ENCODE measurements at regions not wholly inside any gene's neighbourhood (a gene's known extent, or its start where the extent isn't known, plus 50 kb on each side); places are given as distances from the start of the nearest gene placed in this dataset.
"Not testable (repeated sequence)": the region's sequence is repeated elsewhere in the genome, so short reads cannot be mapped to it uniquely, and the experiment has no call there.

DNA sequence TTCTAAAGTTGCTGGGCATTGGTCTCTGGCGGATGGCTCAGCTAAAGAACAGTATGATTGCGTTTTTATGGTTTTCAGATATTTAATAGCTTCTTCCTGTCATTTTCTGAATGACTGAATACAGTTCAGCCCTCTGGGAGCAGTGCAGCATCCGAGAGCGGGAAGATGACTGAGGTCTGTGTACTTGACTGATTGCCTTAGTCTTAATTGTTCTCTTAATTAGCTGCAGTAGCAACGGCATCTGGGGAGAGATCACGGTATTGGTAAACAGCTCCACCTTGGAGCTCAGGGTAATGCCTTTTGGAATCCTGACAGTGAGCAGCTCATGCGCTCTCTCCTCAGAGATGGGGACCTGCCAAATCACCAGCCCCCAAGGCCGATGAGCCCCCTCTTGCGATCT, 481.4 kb upstream of the SPRED2 start:
- TF ChIP-seq, protein P1, sequence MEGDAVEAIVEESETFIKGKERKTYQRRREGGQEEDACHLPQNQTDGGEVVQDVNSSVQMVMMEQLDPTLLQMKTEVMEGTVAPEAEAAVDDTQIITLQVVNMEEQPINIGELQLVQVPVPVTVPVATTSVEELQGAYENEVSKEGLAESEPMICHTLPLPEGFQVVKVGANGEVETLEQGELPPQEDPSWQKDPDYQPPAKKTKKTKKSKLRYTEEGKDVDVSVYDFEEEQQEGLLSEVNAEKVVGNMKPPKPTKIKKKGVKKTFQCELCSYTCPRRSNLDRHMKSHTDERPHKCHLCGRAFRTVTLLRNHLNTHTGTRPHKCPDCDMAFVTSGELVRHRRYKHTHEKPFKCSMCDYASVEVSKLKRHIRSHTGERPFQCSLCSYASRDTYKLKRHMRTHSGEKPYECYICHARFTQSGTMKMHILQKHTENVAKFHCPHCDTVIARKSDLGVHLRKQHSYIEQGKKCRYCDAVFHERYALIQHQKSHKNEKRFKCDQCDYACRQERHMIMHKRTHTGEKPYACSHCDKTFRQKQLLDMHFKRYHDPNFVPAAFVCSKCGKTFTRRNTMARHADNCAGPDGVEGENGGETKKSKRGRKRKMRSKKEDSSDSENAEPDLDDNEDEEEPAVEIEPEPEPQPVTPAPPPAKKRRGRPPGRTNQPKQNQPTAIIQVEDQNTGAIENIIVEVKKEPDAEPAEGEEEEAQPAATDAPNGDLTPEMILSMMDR (IDR thresholded peaks at IDR 0.05) = no peak
- TF ChIP-seq POLR2A (IDR thresholded peaks at IDR 0.05) = no peak
- intact Hi-C loops (cut with DNase I; ENCODE audit: low total_unique reads) = no loop called here
- Histone ChIP-seq H3K27me3 (no peaks in the 10 kb centered on the region), H3K4me3 (no peak overlapping the region), H3K9me3 (no peaks in the 10 kb centered on the region), H3K36me3 (no peaks in the 10 kb centered on the region), H3K4me1 (peaks cover 0 to 3% of the 10 kb centered on the region in 2 donors), H3K27ac (no peak overlapping the region)
- DNase-seq = no peak

DNA sequence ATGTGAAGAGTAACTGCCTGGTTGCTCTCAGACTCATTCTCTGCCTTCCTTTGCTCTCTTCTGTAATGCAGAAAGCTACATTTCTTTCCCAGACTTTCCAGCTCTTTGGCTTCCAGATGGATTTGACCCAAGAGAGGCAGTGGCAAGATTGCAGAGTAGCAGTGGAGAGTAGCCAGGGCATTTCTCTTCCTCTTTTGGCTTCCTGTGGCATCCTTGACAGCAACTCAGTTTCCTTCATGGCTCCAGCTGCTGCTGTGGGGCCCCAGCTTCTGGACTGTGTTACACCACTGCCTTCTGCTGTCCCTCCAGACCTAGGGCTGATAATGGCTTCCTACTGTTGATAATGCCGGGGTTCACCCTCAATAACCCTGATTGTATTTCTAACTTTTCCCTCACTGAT, 469.4 kb upstream of the SPRED2 start:
- H3K27me3 ChIP-seq = no peaks in the 10 kb centered on the region
- intact Hi-C loops (cut with DNase I; ENCODE audit: low total_unique reads) = no loop called here

DNA sequence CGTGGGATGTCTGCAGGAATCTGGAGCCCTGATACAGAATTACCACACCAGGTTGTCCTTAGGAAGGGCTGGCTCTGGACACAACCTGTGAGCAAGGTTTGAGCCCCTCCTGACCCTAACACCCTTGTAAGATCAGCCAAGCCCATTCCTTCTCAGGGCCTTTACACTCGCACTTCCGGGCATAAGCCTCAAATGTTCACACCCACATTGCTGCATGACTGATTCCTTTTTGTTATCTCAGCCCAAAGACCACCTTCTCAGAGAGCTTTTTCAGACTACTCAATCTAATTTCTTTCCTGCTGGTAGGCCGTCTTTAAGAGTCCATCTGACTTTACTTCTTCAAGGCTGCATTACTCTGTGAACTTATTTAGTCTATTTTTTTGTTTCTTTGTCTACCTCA, 464.0 kb upstream of the SPRED2 start:
- H3K36me3 ChIP-seq = no peaks in the 10 kb centered on the region
- no peaks in the 10 kb centered on the region for H3K4me1 ChIP-seq
- TF ChIP-seq POLR2A (IDR thresholded peaks at IDR 0.05) = no peak
- TF ChIP-seq, protein P1 (IDR thresholded peaks at IDR 0.05) = no peak
- H3K9me3 ChIP-seq = no peaks in the 10 kb centered on the region
- no peak for DNase-seq
- H3K4me3 ChIP-seq = no peak overlapping the region
- H3K27ac ChIP-seq = no peak overlapping the region
- intact Hi-C loops (cut with DNase I; ENCODE audit: low total_unique reads) = no loop called here
- no peaks in the 10 kb centered on the region for H3K27me3 ChIP-seq

More for the DNA sequence above, 469.4 kb upstream of the SPRED2 start:
- Histone ChIP-seq H3K36me3 (no peaks in the 10 kb centered on the region), H3K9me3 (no peaks in the 10 kb centered on the region), H3K4me1 (no peaks in the 10 kb centered on the region), H3K4me3 (no peak overlapping the region), H3K27ac (no peak overlapping the region)
- no peak for TF ChIP-seq POLR2A (IDR thresholded peaks at IDR 0.05)
- TF ChIP-seq, protein P1 (IDR thresholded peaks at IDR 0.05) = no peak
- DNase-seq = no peak

DNA sequence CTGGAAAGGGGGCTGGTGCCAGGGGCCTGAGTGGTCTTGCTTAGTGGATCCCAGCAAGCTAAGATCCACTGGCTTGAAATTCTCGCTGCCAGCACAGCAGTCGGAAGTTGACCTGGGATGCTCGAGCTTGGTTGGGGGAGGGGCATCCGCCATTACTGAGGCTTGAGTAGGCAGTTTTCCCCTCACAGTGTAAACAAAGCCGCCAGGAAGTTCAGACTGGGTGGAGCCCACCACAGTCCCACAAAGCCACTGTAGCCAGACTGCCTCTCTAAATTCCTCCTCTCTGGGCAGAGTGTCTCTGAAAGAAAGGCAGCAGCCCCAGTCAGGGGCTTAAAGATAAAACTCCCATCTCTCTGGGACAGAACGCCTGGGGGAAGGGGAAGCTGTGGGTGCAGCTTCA, 457.7 kb upstream of the SPRED2 start:
- intact Hi-C loops (cut with DNase I; ENCODE audit: low total_unique reads); DNase-seq; H3K36me3 ChIP-seq; H3K9me3 ChIP-seq; H3K27me3 ChIP-seq; H3K27ac ChIP-seq; H3K4me3 ChIP-seq; H3K4me1 ChIP-seq: not testable (repeated sequence)

DNA sequence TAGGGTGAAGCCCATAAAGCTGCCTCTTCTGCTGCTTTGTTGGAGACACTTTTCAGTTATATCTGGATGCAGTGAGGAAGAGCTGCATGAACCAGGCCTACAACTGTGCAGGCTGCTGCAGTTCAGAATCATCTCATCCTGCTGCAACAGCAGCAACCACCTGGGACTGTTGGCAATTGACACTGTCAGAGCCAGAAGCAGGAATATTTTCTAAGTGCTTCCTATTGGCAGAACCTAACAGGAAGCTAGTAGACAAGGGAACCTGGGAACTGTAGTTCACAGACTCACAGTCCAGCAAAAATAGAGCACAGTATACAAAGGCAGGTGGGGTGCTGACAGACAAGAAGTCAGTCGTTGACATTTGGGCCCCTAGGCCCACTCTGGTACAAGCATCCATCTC, 452.9 kb upstream of the SPRED2 start:
- no peaks in the 10 kb centered on the region for H3K4me1 ChIP-seq
- DNase-seq = no peak
- H3K36me3 ChIP-seq = no peaks in the 10 kb centered on the region
- no peaks in the 10 kb centered on the region for H3K27me3 ChIP-seq
- H3K4me3 ChIP-seq = no peak overlapping the region
- intact Hi-C loops (cut with DNase I; ENCODE audit: low total_unique reads) = no loop called here
- no peak overlapping the region for H3K27ac ChIP-seq
- no peak for TF ChIP-seq POLR2A (IDR thresholded peaks at IDR 0.05)
- TF ChIP-seq, protein P1 (IDR thresholded peaks at IDR 0.05) = no peak
- no peaks in the 10 kb centered on the region for H3K9me3 ChIP-seq

DNA sequence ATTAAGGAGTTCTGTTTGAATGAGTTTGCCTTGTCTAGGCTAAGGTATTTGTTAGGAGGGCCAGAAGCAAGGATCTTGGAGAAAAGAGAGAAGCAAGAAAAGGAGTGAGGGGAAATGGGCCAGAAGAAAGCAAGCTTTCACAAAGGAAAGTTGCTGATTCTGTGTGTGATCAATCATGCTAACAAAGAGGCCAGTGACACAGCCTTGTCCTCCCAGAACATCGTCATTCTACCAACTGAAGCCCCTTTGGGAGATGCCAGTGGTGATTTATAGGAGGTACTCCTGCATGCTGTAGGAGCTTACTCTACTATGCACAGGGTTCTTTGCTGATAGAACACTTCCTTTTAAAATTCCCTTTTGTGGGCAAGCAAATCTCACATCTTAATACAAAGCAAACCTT, 449.2 kb upstream of the SPRED2 start:
- Histone ChIP-seq H3K36me3 (no peaks in the 10 kb centered on the region), H3K4me3 (no peak overlapping the region), H3K4me1 (no peaks in the 10 kb centered on the region), H3K9me3 (no peaks in the 10 kb centered on the region), H3K27ac (no peak overlapping the region), H3K27me3 (no peaks in the 10 kb centered on the region)
- DNase-seq = no peak
- intact Hi-C loops (cut with DNase I; ENCODE audit: low total_unique reads) = no loop called here
- TF ChIP-seq POLR2A (IDR thresholded peaks at IDR 0.05) = no peak
- TF ChIP-seq, protein P1 (IDR thresholded peaks at IDR 0.05) = no peak
